GM21529 (cell line): ENCODE measurements at regions not wholly inside any gene's neighbourhood (a gene's known extent, or its start where the extent isn't known, plus 50 kb on each side); places are given as distances from the start of the nearest gene placed in this dataset.

Experiments used
- ATAC-seq: cut with Tn5 transposase; IDR thresholded peaks from one replicate; pipeline ENCODE4 v1.9.1; 2021; ENCODE audit not compliant: unreplicated experiment

DNA sequence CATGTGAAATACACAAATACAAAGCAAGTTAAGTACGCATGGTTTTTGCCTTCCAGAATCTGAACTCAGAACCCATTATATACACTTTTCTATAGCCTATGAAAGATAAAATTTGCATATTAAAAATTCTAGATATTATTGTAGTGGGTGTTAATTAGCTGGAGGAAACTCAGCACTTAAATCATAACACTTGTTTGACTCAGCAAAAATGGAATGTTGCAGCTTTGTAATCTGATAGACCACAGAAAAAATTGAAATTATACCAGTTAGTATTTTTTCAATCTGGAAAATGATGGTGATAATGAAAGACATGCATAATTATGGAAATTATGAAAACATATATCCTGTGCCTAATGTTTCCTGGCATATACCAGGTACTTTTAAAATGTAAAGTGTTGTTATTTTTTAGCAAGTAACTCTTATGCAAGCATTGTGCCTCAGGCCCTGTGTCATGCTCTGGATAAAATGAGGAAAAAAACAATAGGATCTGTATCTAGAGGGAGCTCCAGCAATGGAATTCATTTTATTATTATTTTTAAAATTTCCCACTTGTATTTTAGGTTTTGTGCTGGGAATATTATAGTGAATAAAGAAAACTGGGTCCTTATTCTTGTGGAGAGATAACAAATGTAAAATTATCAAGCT is 490.4 kb upstream of the SEMA3A start:
- ATAC-seq = no peak

DNA sequence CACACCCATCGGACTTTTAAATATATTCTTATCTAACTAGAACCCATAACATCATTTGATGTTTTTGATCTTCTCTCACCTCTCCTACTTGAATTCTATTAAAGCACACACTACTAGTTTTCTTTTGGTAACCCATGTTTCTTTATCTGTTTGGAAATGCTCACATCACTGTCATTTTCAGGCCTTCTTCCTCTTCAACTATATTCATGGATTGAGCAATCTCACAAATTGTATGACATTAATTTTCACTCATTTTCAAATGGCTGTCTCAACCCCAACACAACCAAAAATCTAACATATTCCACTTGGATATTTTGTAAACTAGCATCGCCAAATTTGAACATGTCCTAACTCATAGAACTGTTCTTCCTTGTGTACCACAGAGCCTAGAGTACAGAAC is 488.0 kb upstream of the SEMA3A start:
- no peak for ATAC-seq

- no peak for ATAC-seq
These were observed 484.3 kb upstream of the SEMA3A start for GRCh38 chr7:84678841-84679240.

DNA sequence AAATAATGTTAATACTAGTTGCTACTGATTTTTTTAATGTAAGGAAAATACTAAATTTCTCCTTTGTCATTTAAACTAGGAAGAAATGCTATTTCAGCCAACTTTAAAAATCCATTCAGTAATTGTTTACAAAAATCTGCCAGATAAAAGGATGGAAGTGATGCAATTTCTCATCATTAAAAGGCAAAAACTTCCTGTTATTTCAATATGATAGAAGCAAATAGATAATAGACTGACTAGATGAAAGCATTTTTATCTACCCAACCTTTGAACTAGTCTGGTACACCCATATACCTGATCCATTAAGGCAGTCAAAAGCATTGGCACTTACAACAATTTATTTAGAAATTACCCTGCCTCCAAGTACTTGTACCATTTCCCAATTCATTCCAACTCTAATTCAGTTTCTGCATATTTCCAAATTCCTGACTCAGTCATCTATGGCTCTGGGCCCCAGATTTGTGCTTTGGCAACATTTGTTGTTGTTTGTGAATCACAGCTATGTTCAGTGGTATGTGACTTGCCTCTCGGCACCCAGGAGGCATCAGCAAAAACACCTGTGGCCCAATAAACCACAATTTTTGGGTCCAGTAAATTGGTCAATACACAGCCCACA is 482.6 kb upstream of the SEMA3A start:
- no peak for ATAC-seq

GRCh38 chr7:84675633-84676034 is 481.0 kb upstream of the SEMA3A start:
- ATAC-seq = no peak

- no peak for ATAC-seq
These were observed 479.8 kb upstream of the SEMA3A start for GRCh38 chr7:84674236-84674913.

- no peak for ATAC-seq
These were observed 474.7 kb upstream of the SEMA3A start for GRCh38 chr7:84669177-84669732.

- no peak for ATAC-seq
These were observed 473.5 kb upstream of the SEMA3A start for GRCh38 chr7:84668116-84668515.

- ATAC-seq = no peak
These were observed 472.1 kb upstream of the SEMA3A start for GRCh38 chr7:84666651-84667050.

GRCh38 chr7:84665339-84665738 is 470.8 kb upstream of the SEMA3A start:
- no peak for ATAC-seq

- ATAC-seq = no peak
These were observed 470.0 kb upstream of the SEMA3A start for GRCh38 chr7:84664626-84665025.

DNA sequence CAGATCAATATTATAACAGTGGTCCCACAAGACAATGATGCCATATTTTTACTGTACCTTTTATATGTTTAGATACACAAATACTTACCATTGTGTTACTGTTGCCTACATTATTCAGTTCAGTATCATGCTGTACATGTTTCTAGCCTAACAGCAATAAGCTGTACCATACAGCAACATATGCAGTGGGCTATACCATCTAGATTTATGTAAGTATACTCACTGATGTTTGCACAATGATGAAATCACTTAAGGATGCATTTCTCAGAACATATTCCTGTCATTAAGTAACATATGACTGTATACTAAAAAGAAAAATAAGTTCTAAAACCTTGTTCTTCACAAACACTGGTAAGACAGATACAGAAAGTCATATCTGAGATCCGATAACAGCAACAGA is 468.6 kb upstream of the SEMA3A start:
- no peak for ATAC-seq

GRCh38 chr7:84658286-84658685 is 463.7 kb upstream of the SEMA3A start:
- no peak for ATAC-seq

- no peak for ATAC-seq
These were observed 459.7 kb upstream of the SEMA3A start for GRCh38 chr7:84654273-84654672.

DNA sequence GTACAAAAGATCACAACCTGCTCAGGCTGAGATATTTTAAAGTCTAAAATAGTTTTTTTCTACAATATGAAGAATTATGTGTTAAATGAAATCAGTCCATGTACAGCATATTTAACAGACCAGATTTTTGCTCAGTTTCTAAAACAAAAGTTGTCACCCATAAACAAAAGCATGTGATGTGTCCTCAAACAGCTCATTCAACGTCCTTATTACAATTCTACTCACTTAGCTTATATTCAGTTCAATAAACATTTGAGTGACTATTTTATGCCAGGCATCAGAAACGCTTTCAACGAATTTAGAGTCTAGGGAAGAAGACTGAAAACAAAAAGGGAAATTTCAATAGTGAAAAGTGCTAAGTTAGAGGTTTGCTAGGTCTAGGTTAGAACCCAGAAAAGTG is 457.3 kb upstream of the SEMA3A start:
- ATAC-seq = no peak

GRCh38 chr7:84647797-84648757 is 453.5 kb upstream of the SEMA3A start:
- ATAC-seq = no peak

DNA sequence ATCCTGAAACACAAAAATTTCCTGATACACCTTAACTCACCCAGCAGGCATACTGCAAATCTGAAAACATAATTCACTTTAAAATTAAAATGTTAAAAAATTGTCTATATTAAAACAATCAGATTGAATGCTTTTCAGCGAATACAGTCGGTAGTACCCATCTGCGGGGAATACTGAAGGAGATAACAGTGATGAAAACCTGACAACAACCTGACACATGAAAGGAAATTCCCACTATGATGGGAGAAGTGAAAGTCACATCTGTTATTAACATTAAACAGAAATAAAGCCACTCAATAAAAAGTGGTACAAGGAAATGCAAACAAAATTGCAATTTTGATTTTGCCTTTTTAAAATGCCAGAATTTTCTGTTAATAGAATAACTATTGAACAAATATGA is 448.0 kb upstream of the SEMA3A start:
- ATAC-seq = no peak

DNA sequence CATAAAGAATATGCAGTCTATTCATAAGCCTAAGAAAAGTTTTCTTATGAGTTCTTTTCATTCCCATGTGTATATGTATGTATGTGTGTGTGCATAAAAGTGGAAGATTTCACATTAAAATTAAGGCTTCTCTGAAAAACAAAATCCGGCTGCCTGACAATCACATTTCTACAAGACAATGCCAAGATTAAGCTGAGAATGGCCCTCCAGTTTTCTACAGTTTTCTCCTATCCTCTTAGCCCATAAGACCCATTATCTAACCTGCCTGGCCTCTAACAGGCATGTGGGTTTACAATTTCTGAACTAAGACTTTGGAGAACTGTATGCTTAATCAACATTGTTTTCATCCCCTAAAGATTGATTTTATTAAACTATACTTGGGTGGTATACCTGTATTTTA is 446.0 kb upstream of the SEMA3A start:
- ATAC-seq = no peak

- ATAC-seq = no peak
These were observed 443.7 kb upstream of the SEMA3A start for GRCh38 chr7:84638339-84638697.

DNA sequence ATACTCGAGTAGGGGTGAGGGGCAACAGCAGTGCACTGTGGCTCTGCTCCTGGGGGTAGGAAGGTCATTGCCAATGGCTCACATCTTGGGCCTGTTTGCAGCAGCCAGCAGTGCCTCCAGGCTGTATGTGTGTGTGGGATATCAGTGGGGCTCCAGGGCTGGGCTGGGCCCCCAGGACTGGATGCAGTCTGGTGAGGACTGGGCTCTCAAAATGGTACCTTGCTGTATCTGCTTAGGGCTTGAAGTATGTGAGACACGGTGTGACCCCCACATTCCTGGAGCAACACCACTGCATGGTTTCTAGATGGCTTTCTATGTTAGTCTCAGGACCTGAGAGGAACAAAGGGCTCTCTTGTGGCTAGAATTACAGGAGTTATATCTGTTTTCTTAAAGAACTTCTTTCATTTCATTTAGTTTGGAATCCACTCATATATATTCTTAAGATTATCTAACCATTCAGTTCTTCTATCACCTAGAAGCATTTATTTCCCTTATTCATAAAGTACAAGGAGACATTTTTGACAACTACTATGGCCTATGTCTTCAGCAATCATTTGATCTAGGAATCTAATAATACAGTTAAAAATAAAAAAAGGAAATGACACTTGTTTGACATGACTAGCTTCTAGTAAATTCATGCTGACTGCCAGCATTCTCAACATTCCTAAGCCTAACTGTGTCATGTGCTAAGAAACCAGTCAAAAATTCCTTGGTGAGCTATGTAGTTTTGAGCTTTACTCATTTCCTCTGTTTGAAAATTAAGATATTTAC is 443.2 kb upstream of the SEMA3A start:
- ATAC-seq = no peak
